ENCODE measurements at regions not wholly inside any gene's neighbourhood (a gene's known extent, or its start where the extent isn't known, plus 50 kb on each side); places are given as distances from the start of the nearest gene placed in this dataset.

GRCh38 chr3:68007621-68008226 lies 353.3 kb upstream of the SUCLG2 start:
- no peaks in the 10 kb centered on the region for H4K20me1 ChIP-seq (ENCODE audit: control insufficient read depth, insufficient read depth, low read depth, low read length)
- no peak overlapping the region for H3K4me3 ChIP-seq (ENCODE audit: low read length)
- TF ChIP-seq EZH2phosphoT487 (IDR thresholded peaks at IDR 0.05; ENCODE audit: borderline replicate concordance, low read length) = no peak
- TF ChIP-seq, protein P1, sequence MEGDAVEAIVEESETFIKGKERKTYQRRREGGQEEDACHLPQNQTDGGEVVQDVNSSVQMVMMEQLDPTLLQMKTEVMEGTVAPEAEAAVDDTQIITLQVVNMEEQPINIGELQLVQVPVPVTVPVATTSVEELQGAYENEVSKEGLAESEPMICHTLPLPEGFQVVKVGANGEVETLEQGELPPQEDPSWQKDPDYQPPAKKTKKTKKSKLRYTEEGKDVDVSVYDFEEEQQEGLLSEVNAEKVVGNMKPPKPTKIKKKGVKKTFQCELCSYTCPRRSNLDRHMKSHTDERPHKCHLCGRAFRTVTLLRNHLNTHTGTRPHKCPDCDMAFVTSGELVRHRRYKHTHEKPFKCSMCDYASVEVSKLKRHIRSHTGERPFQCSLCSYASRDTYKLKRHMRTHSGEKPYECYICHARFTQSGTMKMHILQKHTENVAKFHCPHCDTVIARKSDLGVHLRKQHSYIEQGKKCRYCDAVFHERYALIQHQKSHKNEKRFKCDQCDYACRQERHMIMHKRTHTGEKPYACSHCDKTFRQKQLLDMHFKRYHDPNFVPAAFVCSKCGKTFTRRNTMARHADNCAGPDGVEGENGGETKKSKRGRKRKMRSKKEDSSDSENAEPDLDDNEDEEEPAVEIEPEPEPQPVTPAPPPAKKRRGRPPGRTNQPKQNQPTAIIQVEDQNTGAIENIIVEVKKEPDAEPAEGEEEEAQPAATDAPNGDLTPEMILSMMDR (IDR thresholded peaks at IDR 0.05; ENCODE audit: low read depth, low read length, poor library complexity, severe bottlenecking) = no peak
- no peak overlapping the region for H3K4me2 ChIP-seq (ENCODE audit: low read length)
- H3K36me3 ChIP-seq (ENCODE audit: control insufficient read depth, low read length) = no peaks in the 10 kb centered on the region
- no peaks in the 10 kb centered on the region for H3F3A ChIP-seq (ENCODE audit: control insufficient read depth, insufficient read depth)
- no peaks in the 10 kb centered on the region for H3K9me3 ChIP-seq (ENCODE audit: control insufficient read depth, insufficient read depth, low read length)
- peaks cover 7% of the 10 kb centered on the region for H3K4me1 ChIP-seq (ENCODE audit: control insufficient read depth, low read length)
- no peak overlapping the region for H3K27ac ChIP-seq (ENCODE audit: low read depth, low read length)
- no peaks in the 10 kb centered on the region for H3K27me3 ChIP-seq (ENCODE audit: control insufficient read depth, low read length)
- no peaks in the 10 kb centered on the region for H3K9me2 ChIP-seq (replicated peaks; ENCODE audit: control insufficient read depth, low read length)
- no peaks in the 10 kb centered on the region for H3K79me2 ChIP-seq (ENCODE audit: control insufficient read depth, low read length)

GRCh38 chr3:68006646-68007045 lies 352.2 kb upstream of the SUCLG2 start:
- no peak for TF ChIP-seq EZH2phosphoT487 (IDR thresholded peaks at IDR 0.05; ENCODE audit: borderline replicate concordance, low read length)
- TF ChIP-seq, protein P1 (IDR thresholded peaks at IDR 0.05; ENCODE audit: low read depth, low read length, poor library complexity, severe bottlenecking) = no peak
- Histone ChIP-seq H3K9me2 (replicated peaks; ENCODE audit: control insufficient read depth, low read length) (no peaks in the 10 kb centered on the region), H3K36me3 (ENCODE audit: control insufficient read depth, low read length) (no peaks in the 10 kb centered on the region), H3K4me2 (ENCODE audit: low read length) (0 out of 2 replicates have a peak overlapping the region, but pooled peaks have one; percentile 28), H4K20me1 (ENCODE audit: control insufficient read depth, insufficient read depth, low read depth, low read length) (no peaks in the 10 kb centered on the region), H3K4me1 (ENCODE audit: control insufficient read depth, low read length) (peaks cover 7% of the 10 kb centered on the region), H3K9me3 (ENCODE audit: control insufficient read depth, insufficient read depth, low read length) (peaks cover 4% of the 10 kb centered on the region), H3F3A (ENCODE audit: control insufficient read depth, insufficient read depth) (no peaks in the 10 kb centered on the region), H3K27me3 (ENCODE audit: control insufficient read depth, low read length) (no peaks in the 10 kb centered on the region), H3K79me2 (ENCODE audit: control insufficient read depth, low read length) (no peaks in the 10 kb centered on the region), H3K27ac (ENCODE audit: low read depth, low read length) (no peak overlapping the region), H3K4me3 (ENCODE audit: low read length) (no peak overlapping the region)

- Histone ChIP-seq H3K4me1 (ENCODE audit: control insufficient read depth, low read length) (peaks cover 7% of the 10 kb centered on the region), H3F3A (ENCODE audit: control insufficient read depth, insufficient read depth) (no peaks in the 10 kb centered on the region), H3K27ac (ENCODE audit: low read depth, low read length) (no peak overlapping the region), H3K9me2 (replicated peaks; ENCODE audit: control insufficient read depth, low read length) (no peaks in the 10 kb centered on the region), H4K20me1 (ENCODE audit: control insufficient read depth, insufficient read depth, low read depth, low read length) (no peaks in the 10 kb centered on the region), H3K36me3 (ENCODE audit: control insufficient read depth, low read length) (no peaks in the 10 kb centered on the region), H3K27me3 (ENCODE audit: control insufficient read depth, low read length) (no peaks in the 10 kb centered on the region), H3K4me3 (ENCODE audit: low read length) (peak overlapping the region; percentile 65), H3K4me2 (ENCODE audit: low read length) (peak overlapping the region; percentile 59), H3K9me3 (ENCODE audit: control insufficient read depth, insufficient read depth, low read length) (peaks cover 9% of the 10 kb centered on the region), H3K79me2 (ENCODE audit: control insufficient read depth, low read length) (no peaks in the 10 kb centered on the region)
- TF ChIP-seq, protein P1 (IDR thresholded peaks at IDR 0.05; ENCODE audit: low read depth, low read length, poor library complexity, severe bottlenecking) = no peak
- TF ChIP-seq EZH2phosphoT487 (IDR thresholded peaks at IDR 0.05; ENCODE audit: borderline replicate concordance, low read length) = no peak
These were observed 349.7 kb upstream of the SUCLG2 start for GRCh38 chr3:68004091-68004490.
